Epithelial cell of esophagus (primary cell): ENCODE measurements at regions not wholly inside any gene's neighbourhood (a gene's known extent, or its start where the extent isn't known, plus 50 kb on each side); places are given as distances from the start of the nearest gene placed in this dataset.
A peak's percentile ranks its signal among the peaks of the same experiment; 100 is the strongest.

Experiments used
- DNase-seq: peaks from one replicate; pipeline ENCODE4 v3.0.0; 2010; ENCODE audit warnings: low read depth
- H3K4me3 ChIP-seq: 2 replicates; pipeline ENCODE4 v1.5.1; 2011; ENCODE audit warnings: mild to moderate bottlenecking, low read length, control low read depth
- CTCF ChIP-seq: IDR thresholded peaks from 2 replicates; pipeline ENCODE4 v1.5.1; 2011; ENCODE audit warnings: low read depth, mild to moderate bottlenecking, low read length, control low read depth, inconsistent platforms; ENCODE audit not compliant: insufficient read depth; ENCODE audit errors: missing control alignments

DNA sequence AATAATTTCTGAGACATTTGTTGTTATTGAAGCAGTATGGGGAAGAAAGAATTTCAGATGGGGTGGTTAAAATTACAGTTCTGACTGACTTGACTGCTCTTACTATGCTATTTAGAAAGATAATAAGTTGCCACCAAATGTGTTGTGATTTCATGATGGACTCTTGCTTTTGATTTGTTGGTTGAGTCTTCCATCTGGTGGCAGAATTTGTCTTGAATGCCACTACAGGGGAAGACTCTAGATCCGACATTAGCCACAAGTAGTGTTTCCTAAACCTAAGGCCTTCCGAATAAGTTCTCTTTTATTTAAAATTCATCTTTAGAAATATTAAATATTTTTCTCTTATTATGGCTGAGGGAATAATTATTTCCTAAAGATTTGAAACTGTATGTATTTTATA is 190.9 kb upstream of the ADGRL4 start:
- peak; percentile 49 for DNase-seq
- no peak overlapping the region for H3K4me3 ChIP-seq
- TF ChIP-seq CTCF = peak; percentile 47

- no peak for DNase-seq
- H3K4me3 ChIP-seq = no peak overlapping the region
- no peak for TF ChIP-seq CTCF
Observed at GRCh38 chr1:79196211-79196610, 189.7 kb upstream of the ADGRL4 start.

GRCh38 chr1:79193211-79194079 is 186.9 kb upstream of the ADGRL4 start:
- DNase-seq = peak; percentile 84
- peak overlapping the region; percentile 26 for H3K4me3 ChIP-seq
- TF ChIP-seq CTCF = no peak

DNA sequence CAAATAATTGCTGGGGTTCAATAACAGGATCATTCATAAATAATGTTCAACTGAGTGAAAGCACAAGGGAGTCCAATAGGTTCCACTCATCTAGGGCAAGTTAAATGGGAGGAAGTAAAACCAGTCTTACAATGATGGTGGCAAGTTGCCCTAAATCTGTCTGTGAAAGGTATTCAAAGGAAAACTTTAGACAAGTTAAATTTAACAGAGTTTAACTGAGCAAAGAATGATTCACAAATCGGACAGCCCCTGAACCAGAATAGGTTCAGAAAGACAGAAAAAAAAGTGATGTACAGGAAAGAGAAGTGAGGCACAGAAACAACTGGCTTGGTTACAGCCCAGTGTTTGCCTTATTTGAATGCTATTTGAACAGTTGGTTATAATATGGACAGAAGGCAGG is 183.5 kb upstream of the ADGRL4 start:
- DNase-seq = peak; percentile 55
- TF ChIP-seq CTCF = no peak
- H3K4me3 ChIP-seq = no peak overlapping the region

DNA sequence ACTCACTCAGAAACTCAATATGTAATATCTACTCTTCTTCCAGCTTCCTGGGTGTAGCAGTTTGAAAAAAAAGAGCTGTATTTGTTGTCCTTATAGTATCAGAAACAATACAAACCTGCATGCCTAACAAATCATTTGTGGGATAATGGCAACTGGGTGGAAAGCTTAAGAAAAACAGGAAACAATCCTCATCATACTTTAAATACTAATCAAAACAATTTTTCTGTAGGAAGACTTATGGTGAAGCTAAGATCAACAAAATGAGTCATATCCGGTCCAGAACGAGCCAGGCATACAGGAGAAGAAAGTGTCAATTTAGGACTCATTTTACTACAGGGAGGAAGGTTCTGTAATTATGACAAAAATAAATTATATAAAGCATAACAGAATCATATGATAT is 181.8 kb upstream of the ADGRL4 start:
- DNase-seq = peak; percentile 72
- no peak overlapping the region for H3K4me3 ChIP-seq
- TF ChIP-seq CTCF = no peak

DNA sequence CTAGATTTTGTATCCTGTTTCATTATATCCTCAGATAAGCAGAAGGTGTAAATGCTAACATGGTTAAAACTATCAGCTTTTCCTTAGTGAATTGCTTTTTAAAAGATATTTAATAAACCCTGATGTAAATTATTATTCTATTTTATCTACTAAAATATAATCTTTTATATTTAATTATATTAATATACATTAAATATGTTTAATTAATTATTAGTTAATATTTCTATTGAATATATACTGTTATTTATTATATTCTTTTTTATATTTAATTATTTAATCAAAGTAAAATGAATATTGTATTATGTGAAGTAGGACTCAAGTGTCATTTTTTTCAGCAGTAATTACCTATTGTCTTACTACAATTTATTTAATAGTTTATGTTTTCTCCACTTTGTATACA is 179.7 kb upstream of the ADGRL4 start:
- TF ChIP-seq CTCF = no peak
- no peak overlapping the region for H3K4me3 ChIP-seq
- DNase-seq = no peak

DNA sequence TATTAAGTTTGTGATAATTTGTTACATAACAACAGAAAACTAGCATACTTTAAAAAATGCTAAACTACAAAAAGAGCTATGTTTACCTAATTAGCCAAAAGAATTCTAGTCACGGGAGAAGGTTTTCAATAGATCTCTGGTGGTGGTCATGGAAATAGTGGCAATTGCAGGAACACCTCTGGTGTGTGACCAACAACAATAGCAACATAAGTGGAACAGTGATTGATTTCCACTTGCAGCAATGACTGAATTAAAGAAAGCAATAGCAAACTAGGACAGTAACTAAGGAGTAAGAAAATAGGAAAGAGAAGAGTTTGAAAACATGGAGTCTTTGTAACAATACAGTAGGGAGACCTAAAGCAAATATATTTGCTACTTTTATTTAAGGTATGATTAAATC is 171.3 kb upstream of the ADGRL4 start:
- no peak overlapping the region for H3K4me3 ChIP-seq
- no peak for DNase-seq
- no peak for TF ChIP-seq CTCF
